SK-N-SH (cell line): ENCODE measurements at regions not wholly inside any gene's neighbourhood (a gene's known extent, or its start where the extent isn't known, plus 50 kb on each side); places are given as distances from the start of the nearest gene placed in this dataset.

Experiments used
- CTCF ChIA-PET: fragments of 300-600, 350-600 bp; formaldehyde crosslinking; extraction: SDS; loops from one replicate; lab custom pipeline; 2021; lab: Yijun Ruan, JAX
- POLR2A ChIA-PET: fragments of 350-600 bp; sonication (Branson Sonifier 250); formaldehyde crosslinking; extraction: SDS; loops from one replicate; lab custom pipeline; 2020; ENCODE audit warnings: antibody characterized with exemption, inconsistent platforms; lab: Yijun Ruan, JAX
- DNase-seq: peaks from one replicate; pipeline ENCODE4 v3.0.0; 2012
- H2AFZ ChIP-seq: fragments of 200-600 bp; sonication (generic); 2 replicates; pipeline ENCODE4 v1.8.1; 2016; ENCODE audit warnings: antibody characterized with exemption, mild to moderate bottlenecking, low read depth
- H3F3A ChIP-seq: fragments of 200-600 bp; sonication (generic); replicated peaks from 2 replicates; pipeline ENCODE3; 2016; ENCODE audit warnings: antibody characterized with exemption, mild to moderate bottlenecking; ENCODE audit not compliant: insufficient read depth
- H3K27ac ChIP-seq, 2 experiments: fragments of 200-500 bp in 1 of 2; fragments of 200-600 bp in 1 of 2; sonication (Bioruptor generic) in 1 of 2; sonication (generic), shearing (Covaris generic) in 1 of 2; 2 replicates each; pipeline versions ENCODE4 v1.5.1 to v1.6.1; 2014 to 2016; ENCODE audit warnings: low read depth in 2 of 2, inconsistent platforms in 1 of 2, low read length in 1 of 2, mild to moderate bottlenecking in 1 of 2, mixed read lengths in 1 of 2
- H3K27me3 ChIP-seq: fragments of 200-600 bp; sonication (generic), shearing (Covaris generic); 2 replicates; pipeline ENCODE4 v1.6.1; 2016; ENCODE audit warnings: mixed run types; ENCODE audit not compliant: insufficient read depth
- H3K36me3 ChIP-seq, 2 experiments: fragments of 200-500 bp in 1 of 2; fragments of 200-600 bp in 1 of 2; sonication (Bioruptor generic) in 1 of 2; sonication (generic) in 1 of 2; replicated peaks in 1 of 2; 2 replicates each; pipeline versions ENCODE3 to v1.5.1; 2014 to 2016; ENCODE audit warnings: low read length in 1 of 2, mild to moderate bottlenecking in 1 of 2; ENCODE audit not compliant: insufficient read depth in 2 of 2, control insufficient read depth in 1 of 2
- H3K4me1 ChIP-seq, 2 experiments: fragments of 200-500 bp in 1 of 2; fragments of 200-600 bp in 1 of 2; sonication (Bioruptor generic) in 1 of 2; sonication (generic), shearing (Covaris generic) in 1 of 2; 2 replicates each; pipeline versions ENCODE4 v1.5.1 to v1.6.1; 2014 to 2016; ENCODE audit warnings: low read depth in 1 of 2, low read length in 1 of 2, mixed run types in 1 of 2; ENCODE audit not compliant: insufficient read depth in 2 of 2, control insufficient read depth in 1 of 2
- H3K4me2 ChIP-seq: fragments of 200-600 bp; sonication (generic), shearing (Covaris generic); 2 replicates; pipeline ENCODE4 v1.6.1; 2017; ENCODE audit warnings: mixed run types
- H3K4me3 ChIP-seq, 2 experiments: fragments of 200-500 bp in 1 of 2; fragments of 200-600 bp in 1 of 2; sonication (Bioruptor generic) in 1 of 2; sonication (generic), shearing (Covaris generic) in 1 of 2; 2 replicates each; pipeline versions ENCODE4 v1.5.1 to v1.8.1; 2014 to 2016; ENCODE audit warnings: low read depth in 2 of 2, inconsistent platforms in 1 of 2, low read length in 1 of 2, mild to moderate bottlenecking in 1 of 2, mixed read lengths in 1 of 2, moderate library complexity in 1 of 2
- H3K79me2 ChIP-seq: fragments of 200-600 bp; sonication (generic); 2 replicates; pipeline ENCODE4 v1.8.1; 2017; ENCODE audit warnings: mild to moderate bottlenecking; ENCODE audit not compliant: insufficient read depth
- H3K9ac ChIP-seq: fragments of 200-600 bp; sonication (generic); 2 replicates; pipeline ENCODE4 v1.6.1; 2017; ENCODE audit warnings: mixed run types
- H3K9me2 ChIP-seq: fragments of 200-600 bp; sonication (generic); 2 replicates; pipeline ENCODE4 v1.6.1; 2017; ENCODE audit warnings: mixed run types
- H3K9me3 ChIP-seq: fragments of 200-600 bp; sonication (generic); 2 replicates; pipeline ENCODE4 v1.6.1; 2017; ENCODE audit warnings: mixed run types, mild to moderate bottlenecking, moderate library complexity
- H4K20me1 ChIP-seq: fragments of 200-600 bp; sonication (generic); 2 replicates; pipeline ENCODE4 v1.6.1; 2017; ENCODE audit warnings: mild to moderate bottlenecking, mixed run types; ENCODE audit not compliant: insufficient read depth
- ELF1 ChIP-seq: IDR thresholded peaks from 2 replicates; pipeline ENCODE4 v1.4.0; 2012
- EP300 ChIP-seq, 2 experiments: IDR thresholded peaks; 2 replicates each; pipeline versions ENCODE4 v1.4.0 to v1.6.1; 2012; ENCODE audit warnings: borderline replicate concordance in 1 of 2, low read depth in 1 of 2, low read length in 1 of 2
- EZH2phosphoT487 ChIP-seq: fragments of 200-600 bp; sonication (generic); IDR thresholded peaks from 2 replicates; pipeline ENCODE4 v1.6.1; 2017; ENCODE audit warnings: low read depth, mixed run types, mild to moderate bottlenecking, antibody characterized with exemption, moderate library complexity, borderline replicate concordance
- FOSL2 ChIP-seq: IDR thresholded peaks from 2 replicates; pipeline ENCODE4 v1.4.0; 2012; ENCODE audit warnings: low read depth, mild to moderate bottlenecking, moderate library complexity, borderline replicate concordance
- FOXJ3 ChIP-seq: sonication (generic); formaldehyde crosslinking; IDR thresholded peaks from 2 replicates; pipeline ENCODE4 v1.5.1; 2020; ENCODE audit warnings: mild to moderate bottlenecking, missing genetic modification reagents
- GATA2 ChIP-seq: sonication (generic); formaldehyde crosslinking; IDR thresholded peaks from 2 replicates; pipeline ENCODE4 v1.5.0; 2020; ENCODE audit warnings: mild to moderate bottlenecking, missing genetic modification reagents
- MEF2A ChIP-seq: IDR thresholded peaks from 2 replicates; pipeline ENCODE4 v1.4.0; 2012; ENCODE audit warnings: low read depth, borderline replicate concordance
- MXI1 ChIP-seq: IDR thresholded peaks from 2 replicates; pipeline ENCODE4 v1.6.1; 2012; ENCODE audit warnings: mild to moderate bottlenecking, low read depth, low read length, improper control_type of control experiment
- RCOR1 ChIP-seq: fragments of 150-350 bp; IDR thresholded peaks from 2 replicates; pipeline ENCODE4 v1.6.1; 2017; ENCODE audit warnings: antibody characterized with exemption, low read length
- RFX5 ChIP-seq: IDR thresholded peaks from 2 replicates; pipeline ENCODE4 v1.6.1; 2012; ENCODE audit warnings: mild to moderate bottlenecking, improper control_type of control experiment, low read length
- RXRA ChIP-seq: IDR thresholded peaks from 2 replicates; pipeline ENCODE4 v1.4.0; 2012; ENCODE audit warnings: low read depth, mild to moderate bottlenecking, borderline replicate concordance
- YY1 ChIP-seq: IDR thresholded peaks from 2 replicates; pipeline ENCODE4 v1.4.0; 2012; ENCODE audit warnings: low read depth, mild to moderate bottlenecking
- WGBS: methylation state at CpG from one replicate; pipeline ENCODE4 v1.1.6; 2017; ENCODE audit warnings: low lambda C conversion rate; 5-methylcytosine and 5-hydroxymethylcytosine counted together
- TF ChIP-seq, protein P1 (sequence below): IDR thresholded peaks from 2 replicates; pipeline ENCODE4 v1.4.0; 2012; ENCODE audit warnings: low read depth
- TF ChIP-seq, protein P2 (sequence below): IDR thresholded peaks from 2 replicates; pipeline ENCODE4 v1.4.0; 2012; ENCODE audit warnings: low read depth, borderline replicate concordance
- TF ChIP-seq, protein P3 (sequence below): fragments of 150-350 bp; IDR thresholded peaks from 2 replicates; pipeline ENCODE4 v1.6.1; 2016; ENCODE audit warnings: mild to moderate bottlenecking, low read depth, low read length
- TF ChIP-seq, protein P4 (sequence below): fragments of 200-600 bp; sonication (generic); IDR thresholded peaks from 2 replicates; pipeline ENCODE4 v1.6.1; 2017; ENCODE audit warnings: antibody characterized with exemption, mild to moderate bottlenecking, moderate library complexity
- TF ChIP-seq, protein P5 (sequence below): IDR thresholded peaks from 2 replicates; pipeline ENCODE4; 2012
- TF ChIP-seq, protein P6 (sequence below): fragments of 150-350 bp; IDR thresholded peaks from 2 replicates; pipeline ENCODE4 v1.6.1; 2017; ENCODE audit warnings: antibody characterized with exemption, low read length, low read depth, borderline replicate concordance
- TF ChIP-seq, protein P7 (sequence below): IDR thresholded peaks from 2 replicates; pipeline ENCODE4 v1.6.1; 2012; ENCODE audit warnings: mild to moderate bottlenecking, low read depth, low read length, moderate library complexity

DNA sequence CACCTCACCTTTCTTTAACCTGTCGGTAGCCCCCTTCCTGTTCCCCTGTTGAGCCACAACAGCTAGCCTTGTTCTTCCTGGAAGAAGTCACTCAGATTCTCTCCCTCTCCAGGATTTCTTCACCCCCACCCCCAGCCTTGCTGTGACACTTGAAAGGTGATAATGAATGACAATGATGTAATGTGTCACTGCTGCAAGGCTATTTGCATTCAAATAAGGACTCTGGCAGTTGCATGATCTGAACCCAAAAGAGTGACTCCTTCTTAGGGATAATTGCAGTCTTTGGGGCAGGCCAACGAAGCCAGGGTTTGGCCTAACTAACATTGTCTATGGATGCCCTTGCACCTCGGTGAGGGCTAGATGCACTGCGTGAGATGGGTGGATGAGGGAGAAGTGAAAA is 154.4 kb upstream of the CLINT1 start:
- Histone ChIP-seq H3K79me2 (no peaks in the 10 kb centered on the region), H2AFZ (no peak overlapping the region), H3K9me3 (no peaks in the 10 kb centered on the region), H3K27ac (no peak overlapping the region), H3K27me3 (no peaks in the 10 kb centered on the region; the same call in 1 of the 2 replicates)
- WGBS = 67% methylated on average over 4 of the region's 4 CpGs
- TF ChIP-seq, protein P1, sequence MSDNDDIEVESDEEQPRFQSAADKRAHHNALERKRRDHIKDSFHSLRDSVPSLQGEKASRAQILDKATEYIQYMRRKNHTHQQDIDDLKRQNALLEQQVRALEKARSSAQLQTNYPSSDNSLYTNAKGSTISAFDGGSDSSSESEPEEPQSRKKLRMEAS = no peak
- TF ChIP-seq RCOR1 (no peak), YY1 (no peak), RXRA (no peak), MEF2A (no peak), GATA2 (CRISPR knock-in tag) (no peak), ELF1 (no peak), RFX5 (no peak), MXI1 (no peak), FOXJ3 (CRISPR knock-in tag) (no peak), EP300 (IDR thresholded peaks at IDR 0.05; ENCODE audit: borderline replicate concordance in 1 of 2, low read depth in 1 of 2, low read length in 1 of 2) (no peak), EZH2phosphoT487 (no peak), FOSL2 (no peak)
- TF ChIP-seq, protein P2, sequence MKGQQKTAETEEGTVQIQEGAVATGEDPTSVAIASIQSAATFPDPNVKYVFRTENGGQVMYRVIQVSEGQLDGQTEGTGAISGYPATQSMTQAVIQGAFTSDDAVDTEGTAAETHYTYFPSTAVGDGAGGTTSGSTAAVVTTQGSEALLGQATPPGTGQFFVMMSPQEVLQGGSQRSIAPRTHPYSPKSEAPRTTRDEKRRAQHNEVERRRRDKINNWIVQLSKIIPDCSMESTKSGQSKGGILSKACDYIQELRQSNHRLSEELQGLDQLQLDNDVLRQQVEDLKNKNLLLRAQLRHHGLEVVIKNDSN = no peak
- TF ChIP-seq, protein P3, sequence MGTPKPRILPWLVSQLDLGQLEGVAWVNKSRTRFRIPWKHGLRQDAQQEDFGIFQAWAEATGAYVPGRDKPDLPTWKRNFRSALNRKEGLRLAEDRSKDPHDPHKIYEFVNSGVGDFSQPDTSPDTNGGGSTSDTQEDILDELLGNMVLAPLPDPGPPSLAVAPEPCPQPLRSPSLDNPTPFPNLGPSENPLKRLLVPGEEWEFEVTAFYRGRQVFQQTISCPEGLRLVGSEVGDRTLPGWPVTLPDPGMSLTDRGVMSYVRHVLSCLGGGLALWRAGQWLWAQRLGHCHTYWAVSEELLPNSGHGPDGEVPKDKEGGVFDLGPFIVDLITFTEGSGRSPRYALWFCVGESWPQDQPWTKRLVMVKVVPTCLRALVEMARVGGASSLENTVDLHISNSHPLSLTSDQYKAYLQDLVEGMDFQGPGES = no peak
- TF ChIP-seq, protein P4, sequence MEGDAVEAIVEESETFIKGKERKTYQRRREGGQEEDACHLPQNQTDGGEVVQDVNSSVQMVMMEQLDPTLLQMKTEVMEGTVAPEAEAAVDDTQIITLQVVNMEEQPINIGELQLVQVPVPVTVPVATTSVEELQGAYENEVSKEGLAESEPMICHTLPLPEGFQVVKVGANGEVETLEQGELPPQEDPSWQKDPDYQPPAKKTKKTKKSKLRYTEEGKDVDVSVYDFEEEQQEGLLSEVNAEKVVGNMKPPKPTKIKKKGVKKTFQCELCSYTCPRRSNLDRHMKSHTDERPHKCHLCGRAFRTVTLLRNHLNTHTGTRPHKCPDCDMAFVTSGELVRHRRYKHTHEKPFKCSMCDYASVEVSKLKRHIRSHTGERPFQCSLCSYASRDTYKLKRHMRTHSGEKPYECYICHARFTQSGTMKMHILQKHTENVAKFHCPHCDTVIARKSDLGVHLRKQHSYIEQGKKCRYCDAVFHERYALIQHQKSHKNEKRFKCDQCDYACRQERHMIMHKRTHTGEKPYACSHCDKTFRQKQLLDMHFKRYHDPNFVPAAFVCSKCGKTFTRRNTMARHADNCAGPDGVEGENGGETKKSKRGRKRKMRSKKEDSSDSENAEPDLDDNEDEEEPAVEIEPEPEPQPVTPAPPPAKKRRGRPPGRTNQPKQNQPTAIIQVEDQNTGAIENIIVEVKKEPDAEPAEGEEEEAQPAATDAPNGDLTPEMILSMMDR = no peak
- TF ChIP-seq, protein P5, sequence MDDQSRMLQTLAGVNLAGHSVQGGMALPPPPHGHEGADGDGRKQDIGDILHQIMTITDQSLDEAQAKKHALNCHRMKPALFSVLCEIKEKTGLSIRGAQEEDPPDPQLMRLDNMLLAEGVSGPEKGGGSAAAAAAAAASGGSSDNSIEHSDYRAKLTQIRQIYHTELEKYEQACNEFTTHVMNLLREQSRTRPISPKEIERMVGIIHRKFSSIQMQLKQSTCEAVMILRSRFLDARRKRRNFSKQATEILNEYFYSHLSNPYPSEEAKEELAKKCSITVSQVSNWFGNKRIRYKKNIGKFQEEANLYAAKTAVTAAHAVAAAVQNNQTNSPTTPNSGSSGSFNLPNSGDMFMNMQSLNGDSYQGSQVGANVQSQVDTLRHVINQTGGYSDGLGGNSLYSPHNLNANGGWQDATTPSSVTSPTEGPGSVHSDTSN = no peak
- TF ChIP-seq, protein P6, sequence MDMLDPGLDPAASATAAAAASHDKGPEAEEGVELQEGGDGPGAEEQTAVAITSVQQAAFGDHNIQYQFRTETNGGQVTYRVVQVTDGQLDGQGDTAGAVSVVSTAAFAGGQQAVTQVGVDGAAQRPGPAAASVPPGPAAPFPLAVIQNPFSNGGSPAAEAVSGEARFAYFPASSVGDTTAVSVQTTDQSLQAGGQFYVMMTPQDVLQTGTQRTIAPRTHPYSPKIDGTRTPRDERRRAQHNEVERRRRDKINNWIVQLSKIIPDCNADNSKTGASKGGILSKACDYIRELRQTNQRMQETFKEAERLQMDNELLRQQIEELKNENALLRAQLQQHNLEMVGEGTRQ = no peak
- TF ChIP-seq, protein P7, sequence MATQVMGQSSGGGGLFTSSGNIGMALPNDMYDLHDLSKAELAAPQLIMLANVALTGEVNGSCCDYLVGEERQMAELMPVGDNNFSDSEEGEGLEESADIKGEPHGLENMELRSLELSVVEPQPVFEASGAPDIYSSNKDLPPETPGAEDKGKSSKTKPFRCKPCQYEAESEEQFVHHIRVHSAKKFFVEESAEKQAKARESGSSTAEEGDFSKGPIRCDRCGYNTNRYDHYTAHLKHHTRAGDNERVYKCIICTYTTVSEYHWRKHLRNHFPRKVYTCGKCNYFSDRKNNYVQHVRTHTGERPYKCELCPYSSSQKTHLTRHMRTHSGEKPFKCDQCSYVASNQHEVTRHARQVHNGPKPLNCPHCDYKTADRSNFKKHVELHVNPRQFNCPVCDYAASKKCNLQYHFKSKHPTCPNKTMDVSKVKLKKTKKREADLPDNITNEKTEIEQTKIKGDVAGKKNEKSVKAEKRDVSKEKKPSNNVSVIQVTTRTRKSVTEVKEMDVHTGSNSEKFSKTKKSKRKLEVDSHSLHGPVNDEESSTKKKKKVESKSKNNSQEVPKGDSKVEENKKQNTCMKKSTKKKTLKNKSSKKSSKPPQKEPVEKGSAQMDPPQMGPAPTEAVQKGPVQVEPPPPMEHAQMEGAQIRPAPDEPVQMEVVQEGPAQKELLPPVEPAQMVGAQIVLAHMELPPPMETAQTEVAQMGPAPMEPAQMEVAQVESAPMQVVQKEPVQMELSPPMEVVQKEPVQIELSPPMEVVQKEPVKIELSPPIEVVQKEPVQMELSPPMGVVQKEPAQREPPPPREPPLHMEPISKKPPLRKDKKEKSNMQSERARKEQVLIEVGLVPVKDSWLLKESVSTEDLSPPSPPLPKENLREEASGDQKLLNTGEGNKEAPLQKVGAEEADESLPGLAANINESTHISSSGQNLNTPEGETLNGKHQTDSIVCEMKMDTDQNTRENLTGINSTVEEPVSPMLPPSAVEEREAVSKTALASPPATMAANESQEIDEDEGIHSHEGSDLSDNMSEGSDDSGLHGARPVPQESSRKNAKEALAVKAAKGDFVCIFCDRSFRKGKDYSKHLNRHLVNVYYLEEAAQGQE = no peak
- TF ChIP-seq, all 33 proteins: peak for 0
- H3K9ac ChIP-seq = no peak overlapping the region
- DNase-seq = no peak
- ChIA-PET POLR2A (no interaction called here), CTCF (interaction anchor here (1.4 kb wide), 2 partner anchors 8 to 1094 kb away, joined by 3 to 4 read pairs; no protein-coding TSS in a partner anchor)
- H4K20me1 ChIP-seq = no peaks in the 10 kb centered on the region
- no peaks in the 10 kb centered on the region for H3F3A ChIP-seq
- H3K36me3 ChIP-seq = no peaks in the 10 kb centered on the region
- no peak overlapping the region for H3K4me2 ChIP-seq
- H3K9me2 ChIP-seq = no peaks in the 10 kb centered on the region
- H3K4me3 ChIP-seq = no peak overlapping the region
- H3K4me1 ChIP-seq = no peaks in the 10 kb centered on the region
